Pancreas (tissue), 10 donors: ENCODE measurements at regions not wholly inside any gene's neighbourhood (a gene's known extent, or its start where the extent isn't known, plus 50 kb on each side); places are given as distances from the start of the nearest gene placed in this dataset.

ENCODE experiments used
- ATAC-seq, 4 donors: fragments of 200-7000 bp; cut with Tn5 transposase; one replicate each; pipeline versions ENCODE4 v1.8.0 to v1.9.1; 2020; ENCODE audit warnings: mild to moderate bottlenecking in 4 of 4, moderate library complexity in 4 of 4
- DNase-seq, 6 donors: peaks; one replicate each; pipeline ENCODE4 v3.0.0-alpha.2; 2020
- FAIRE-seq: peaks from 2 replicates; lab custom pipeline; 2012; peaks lifted over from hg19 to GRCh38; lab: Jason Lieb, UNC
- H3K27ac ChIP-seq, 4 donors: fragments of 200-600 bp; sonication (generic); 1 replicate in 3 of 4; 2 replicates in 1 of 4; pipeline versions ENCODE4 v1.5.0 to v1.8.0; 2020
- H3K27me3 ChIP-seq, 4 donors: fragments of 200-600 bp; one replicate each; pipeline ENCODE4 v1.8.0; 2021
- H3K36me3 ChIP-seq, 3 donors: fragments of 200-600 bp; sonication (generic) in 1 of 3; one replicate each; pipeline versions ENCODE4 v1.5.0 to v1.8.0; 2020 to 2021
- H3K4me1 ChIP-seq, 3 donors: fragments of 200-600 bp; one replicate each; pipeline ENCODE4 v1.8.0; 2021
- H3K4me3 ChIP-seq, 4 donors: fragments of 200-600 bp; sonication (generic) in 2 of 4; one replicate each; pipeline versions ENCODE4 v1.5.0 to v1.8.0; 2020 to 2021
- H3K9me3 ChIP-seq, 4 donors: fragments of 200-600 bp; one replicate each; pipeline ENCODE4 v1.8.0; 2021
- WGBS, 2 donors: extraction: QIAGEN DNeasy Blood & Tissue Kit; methylation state at CpG; one replicate each; pipeline ENCODE4 v1.1.7; 2013; 5-methylcytosine and 5-hydroxymethylcytosine counted together
- intact Hi-C, 3 donors: fragments of 100-400 bp; cut with DNase I; formaldehyde crosslinking; loops; one replicate each; pipeline versions ENCODE4 v1.11.1 to v1.14.2; 2022
- TF ChIP-seq, protein P1 (sequence below), 4 donors: fragments of 200-600 bp; sonication (generic) in 3 of 4; IDR thresholded peaks; one replicate each; pipeline versions ENCODE4 v1.5.0 to v1.8.0; 2021; ENCODE audit warnings: antibody characterized with exemption in 4 of 4
- donor health status: healthy with polysubstance abuse.
- donor health status: DM: no; HTN: no; CAD: no; lungs with moderate emphysema.
- donor health status: DM: no; HTN: no; CAD: no.
- donor health status: control.
- donor health status: control.
- donor health status: Bipolar disorder and iron deficiency.
- donor health status: DM: yes; HTN: yes; CAD: no.
- donor health status: DM: no; HTN: no; CAD: no.
- donor health status: DM: no; HTN: no; CAD: no.
- donor health status: DM: yes; HTN: yes; CAD: no.

DNA sequence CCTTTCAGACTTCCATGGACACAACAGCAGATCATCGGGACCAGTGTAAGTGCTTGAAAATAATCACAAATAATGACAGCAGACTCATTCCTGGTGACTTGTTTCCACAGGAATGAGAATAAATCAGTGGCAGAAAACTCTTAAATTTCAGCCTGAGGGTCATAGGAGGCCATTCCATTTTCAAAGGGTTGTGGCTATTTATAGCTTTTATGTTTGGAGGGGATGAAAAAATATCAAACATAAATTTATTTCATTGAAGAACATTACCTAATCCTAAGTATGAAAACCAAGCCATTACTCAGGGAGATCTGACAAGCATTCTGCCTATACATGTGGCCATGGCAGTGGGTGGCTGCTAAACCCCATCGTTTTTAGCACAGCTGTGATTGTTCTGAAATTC, 173.6 kb upstream of the CNR1 start:
- Histone ChIP-seq H3K4me1 (no peaks in the 10 kb centered on the region), H3K36me3 (no peaks in the 10 kb centered on the region), H3K4me3 (no peak overlapping the region), H3K27me3 (no peaks in the 10 kb centered on the region), H3K27ac (no peak overlapping the region), H3K9me3 (no peaks in the 10 kb centered on the region)
- FAIRE-seq (no peak), DNase-seq (no peak), ATAC-seq (no peak)
- TF ChIP-seq, protein P1, sequence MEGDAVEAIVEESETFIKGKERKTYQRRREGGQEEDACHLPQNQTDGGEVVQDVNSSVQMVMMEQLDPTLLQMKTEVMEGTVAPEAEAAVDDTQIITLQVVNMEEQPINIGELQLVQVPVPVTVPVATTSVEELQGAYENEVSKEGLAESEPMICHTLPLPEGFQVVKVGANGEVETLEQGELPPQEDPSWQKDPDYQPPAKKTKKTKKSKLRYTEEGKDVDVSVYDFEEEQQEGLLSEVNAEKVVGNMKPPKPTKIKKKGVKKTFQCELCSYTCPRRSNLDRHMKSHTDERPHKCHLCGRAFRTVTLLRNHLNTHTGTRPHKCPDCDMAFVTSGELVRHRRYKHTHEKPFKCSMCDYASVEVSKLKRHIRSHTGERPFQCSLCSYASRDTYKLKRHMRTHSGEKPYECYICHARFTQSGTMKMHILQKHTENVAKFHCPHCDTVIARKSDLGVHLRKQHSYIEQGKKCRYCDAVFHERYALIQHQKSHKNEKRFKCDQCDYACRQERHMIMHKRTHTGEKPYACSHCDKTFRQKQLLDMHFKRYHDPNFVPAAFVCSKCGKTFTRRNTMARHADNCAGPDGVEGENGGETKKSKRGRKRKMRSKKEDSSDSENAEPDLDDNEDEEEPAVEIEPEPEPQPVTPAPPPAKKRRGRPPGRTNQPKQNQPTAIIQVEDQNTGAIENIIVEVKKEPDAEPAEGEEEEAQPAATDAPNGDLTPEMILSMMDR (IDR thresholded peaks at IDR 0.05), result no peak
- WGBS, 2 donors, result 38 to 46% methylated on average over 2 of the region's 2 CpGs
- intact Hi-C loops, result no loop called here

DNA sequence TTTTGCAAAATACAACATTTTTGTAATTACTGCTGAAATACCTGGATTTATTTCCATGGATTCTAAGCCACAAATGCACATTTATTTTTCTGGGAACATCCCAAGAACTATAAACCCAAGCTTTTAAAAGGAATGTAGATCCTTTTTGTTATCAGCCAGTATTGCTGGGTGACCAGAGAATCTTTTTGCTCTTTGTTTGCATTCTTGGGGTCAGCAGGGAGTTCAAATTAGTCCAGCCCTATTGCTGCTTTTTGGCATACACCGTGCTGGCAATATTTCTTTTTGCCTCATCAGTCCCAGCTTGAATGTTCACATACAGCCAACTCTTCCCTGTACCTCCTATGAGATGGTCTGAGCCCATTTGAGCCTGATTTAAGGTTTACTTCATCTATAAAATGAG, 155.2 kb upstream of the CNR1 start:
- no peak for FAIRE-seq
- Histone ChIP-seq H3K4me3 (no peak overlapping the region), H3K4me1 (no peaks in the 10 kb centered on the region), H3K27me3 (peaks cover 0 to 11% (median 0%) of the 10 kb centered on the region in 4 donors), H3K27ac (no peak overlapping the region), H3K36me3 (no peaks in the 10 kb centered on the region), H3K9me3 (no peaks in the 10 kb centered on the region)
- no peak for ATAC-seq
- TF ChIP-seq, protein P1 (IDR thresholded peaks at IDR 0.05), result no peak
- DNase-seq, result no peak
- intact Hi-C loops, result no loop called here
- WGBS, 2 donors, result 3 to 12% methylated on average over 1 of the region's 1 CpG

DNA sequence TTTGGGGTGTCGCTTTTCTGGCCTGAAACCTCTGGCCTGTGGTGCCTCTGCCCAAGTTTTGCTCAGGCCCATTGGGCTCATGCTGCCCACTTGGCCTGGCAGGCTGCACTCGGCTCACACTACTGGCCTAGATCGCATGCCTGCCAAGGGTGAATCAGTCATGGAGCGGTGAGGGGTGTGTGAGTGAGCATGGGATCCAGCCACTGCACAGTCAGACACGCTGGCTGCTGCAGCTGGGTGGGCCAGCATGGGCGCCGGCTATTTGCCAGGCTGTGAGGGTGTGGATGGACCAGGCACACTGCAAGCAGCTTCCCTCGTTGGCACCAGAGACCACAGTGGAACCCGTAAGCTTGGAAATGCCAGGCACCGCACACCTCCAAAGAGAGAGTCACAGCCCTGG, 145.4 kb upstream of the CNR1 start:
- Histone ChIP-seq H3K27me3 (no peaks in the 10 kb centered on the region), H3K27ac (no peak overlapping the region), H3K4me1 (no peaks in the 10 kb centered on the region), H3K4me3 (no peak overlapping the region), H3K36me3 (no peaks in the 10 kb centered on the region), H3K9me3 (no peaks in the 10 kb centered on the region)
- TF ChIP-seq, protein P1 (IDR thresholded peaks at IDR 0.05), result no peak
- intact Hi-C loops, result no loop called here
- ATAC-seq (no peak), FAIRE-seq (no peak), DNase-seq (peak in 1 of 6 donors; percentile 34)
- 73 to 83% methylated on average over 10 of the region's 10 CpGs for WGBS, 2 donors

DNA sequence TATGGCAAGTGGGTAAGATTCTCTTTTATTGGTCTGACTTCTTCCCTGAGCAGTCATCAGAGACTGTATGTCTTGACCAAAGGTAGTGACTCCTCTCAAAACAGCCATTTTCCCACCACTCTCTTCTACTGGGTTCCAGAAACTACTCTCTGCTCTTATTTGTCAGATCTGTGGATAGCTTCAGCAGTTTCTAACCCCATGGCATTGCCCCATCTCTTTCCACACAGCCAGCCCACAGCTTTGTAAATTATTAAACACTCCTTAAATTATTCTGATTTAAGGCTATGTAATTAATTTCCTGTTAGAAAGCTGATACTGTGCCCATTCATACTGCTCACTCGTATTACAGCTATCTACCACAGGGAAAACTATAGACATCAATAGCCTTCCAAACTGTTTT, 138.4 kb upstream of the CNR1 start:
- DNase-seq (no peak), ATAC-seq (no peak)
- TF ChIP-seq, protein P1 (IDR thresholded peaks at IDR 0.05), result no peak

DNA sequence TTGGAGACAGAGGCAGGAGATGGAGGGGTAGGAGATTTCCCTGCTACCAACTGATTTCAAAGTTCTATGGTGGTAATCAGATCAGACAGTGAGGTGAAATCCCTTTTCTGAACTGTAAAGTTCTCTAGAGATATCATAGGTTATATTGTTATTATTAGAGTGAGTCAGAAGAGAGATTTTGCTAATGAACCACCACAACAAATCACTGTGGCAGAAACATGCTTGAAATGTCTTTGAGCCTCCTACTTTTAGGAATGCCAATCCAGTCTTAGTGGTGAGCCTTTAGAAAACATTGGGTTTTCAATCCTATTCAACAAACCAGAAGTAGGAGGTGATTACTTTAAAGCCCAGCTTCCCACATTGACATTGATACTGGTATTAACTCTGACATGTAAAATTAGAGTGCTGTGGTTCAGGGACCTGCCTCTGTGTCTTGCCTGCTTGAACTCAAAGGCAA, 136.7 kb upstream of the CNR1 start:
- Histone ChIP-seq H3K4me1 (no peaks in the 10 kb centered on the region), H3K27me3 (no peaks in the 10 kb centered on the region), H3K9me3 (no peaks in the 10 kb centered on the region), H3K27ac (no peak overlapping the region), H3K36me3 (no peaks in the 10 kb centered on the region), H3K4me3 (no peak overlapping the region)
- TF ChIP-seq, protein P1 (IDR thresholded peaks at IDR 0.05), result no peak
- no peak for FAIRE-seq
- intact Hi-C loops, result no loop called here
- DNase-seq, result no peak
- no peak for ATAC-seq

More for the DNA sequence above, 138.4 kb upstream of the CNR1 start:
- H3K27me3 ChIP-seq, result no peaks in the 10 kb centered on the region
- H3K36me3 ChIP-seq, result no peaks in the 10 kb centered on the region
- no peak overlapping the region for H3K4me3 ChIP-seq
- 23 to 39% methylated on average over 1 of the region's 1 CpG for WGBS, 2 donors
- no peaks in the 10 kb centered on the region for H3K9me3 ChIP-seq
- no peak for FAIRE-seq
- intact Hi-C loops, result no loop called here
- H3K4me1 ChIP-seq, result no peaks in the 10 kb centered on the region
- no peak overlapping the region for H3K27ac ChIP-seq
